ENCODE measurements at regions not wholly inside any gene's neighbourhood (a gene's known extent, or its start where the extent isn't known, plus 50 kb on each side); places are given as distances from the start of the nearest gene placed in this dataset.

- DNase-seq (no peak), ATAC-seq (replicated peaks) (no peak)
- no peaks in the 10 kb centered on the region for H3K27me3 Mint-ChIP-seq
- H3K4me3 Mint-ChIP-seq, result no peak overlapping the region
- no peak overlapping the region for H3K27ac Mint-ChIP-seq
- H3K36me3 Mint-ChIP-seq, result no peaks in the 10 kb centered on the region
- H3K4me1 Mint-ChIP-seq, result no peaks in the 10 kb centered on the region
- peaks cover 0 to 1% of the 10 kb centered on the region in 2 donors for H3K9me3 Mint-ChIP-seq
Measured at GRCh38 chr1:177442584-177442983, 271.8 kb downstream of the BRINP2 start.

GRCh38 chr1:177441281-177441680, 270.5 kb downstream of the BRINP2 start:
- no peak for ATAC-seq (replicated peaks)
- no peak for DNase-seq
- no peaks in the 10 kb centered on the region for H3K27me3 Mint-ChIP-seq
- H3K9me3 Mint-ChIP-seq, result peaks cover 0 to 1% of the 10 kb centered on the region in 2 donors
- no peak overlapping the region for H3K27ac Mint-ChIP-seq
- no peak overlapping the region for H3K4me3 Mint-ChIP-seq
- H3K36me3 Mint-ChIP-seq, result no peaks in the 10 kb centered on the region
- H3K4me1 Mint-ChIP-seq, result no peaks in the 10 kb centered on the region

DNA sequence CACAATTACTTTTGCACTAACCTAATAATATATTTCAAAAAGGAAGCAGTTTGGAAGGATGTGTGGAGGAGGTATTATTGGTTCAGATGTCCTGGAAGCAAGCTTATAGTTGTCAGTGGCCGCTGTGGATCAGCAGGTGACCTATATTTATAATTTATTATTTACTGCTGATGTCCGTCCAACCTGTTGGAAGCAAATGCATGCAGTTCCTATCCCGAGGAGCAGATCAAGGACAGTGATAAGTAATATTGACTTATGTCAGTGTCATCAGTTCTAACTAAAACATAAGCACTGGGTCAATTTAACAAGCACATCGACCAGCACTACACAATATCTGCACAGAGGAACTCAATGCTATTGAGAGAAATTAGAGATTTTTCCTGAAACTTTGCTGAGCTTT, 270.1 kb downstream of the BRINP2 start:
- DNase-seq, result no peak
- H3K27me3 Mint-ChIP-seq, result peaks cover 0 to 4% of the 10 kb centered on the region in 2 donors
- H3K36me3 Mint-ChIP-seq, result no peaks in the 10 kb centered on the region
- no peak for ATAC-seq (replicated peaks)
- H3K4me3 Mint-ChIP-seq, result no peak overlapping the region
- no peak overlapping the region for H3K27ac Mint-ChIP-seq
- H3K9me3 Mint-ChIP-seq, result peaks cover 0 to 5% of the 10 kb centered on the region in 2 donors
- H3K4me1 Mint-ChIP-seq, result no peaks in the 10 kb centered on the region

- ATAC-seq (replicated peaks), result no peak
- peaks cover 0 to 5% of the 10 kb centered on the region in 2 donors for H3K27me3 Mint-ChIP-seq
- H3K9me3 Mint-ChIP-seq, result peaks cover 0 to 6% of the 10 kb centered on the region in 2 donors
- no peaks in the 10 kb centered on the region for H3K36me3 Mint-ChIP-seq
- H3K27ac Mint-ChIP-seq, result no peak overlapping the region
- H3K4me1 Mint-ChIP-seq, result no peaks in the 10 kb centered on the region
- H3K4me3 Mint-ChIP-seq, result no peak overlapping the region
- DNase-seq, result no peak
Measured at GRCh38 chr1:177439301-177439700, 268.5 kb downstream of the BRINP2 start.

DNA sequence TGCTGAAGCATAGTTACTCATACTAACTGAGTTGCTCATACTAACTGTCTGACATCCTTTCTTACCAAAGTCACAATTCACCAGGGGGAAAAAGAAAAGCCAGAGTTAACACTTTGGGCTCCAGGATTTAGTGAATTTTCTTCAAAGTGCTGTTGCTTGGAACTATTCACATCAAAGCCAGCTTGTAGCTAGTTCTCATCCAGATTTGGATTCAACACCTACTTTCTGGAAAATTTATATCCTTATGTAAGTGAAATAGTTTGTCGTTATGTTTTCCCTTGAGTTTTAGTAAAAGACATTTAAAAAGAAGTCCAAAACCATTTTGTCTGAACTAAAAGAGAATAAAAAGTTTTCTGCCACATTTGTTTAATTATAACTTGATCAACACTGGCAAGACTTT, 264.6 kb downstream of the BRINP2 start:
- ATAC-seq (replicated peaks), result no peak
- no peak overlapping the region for H3K4me3 Mint-ChIP-seq
- H3K27me3 Mint-ChIP-seq, result peaks cover 0 to 5% of the 10 kb centered on the region in 2 donors
- no peaks in the 10 kb centered on the region for H3K36me3 Mint-ChIP-seq
- H3K4me1 Mint-ChIP-seq, result no peaks in the 10 kb centered on the region
- DNase-seq, result no peak
- no peak overlapping the region for H3K27ac Mint-ChIP-seq
- H3K9me3 Mint-ChIP-seq, result peaks cover 0 to 5% of the 10 kb centered on the region in 2 donors

DNA sequence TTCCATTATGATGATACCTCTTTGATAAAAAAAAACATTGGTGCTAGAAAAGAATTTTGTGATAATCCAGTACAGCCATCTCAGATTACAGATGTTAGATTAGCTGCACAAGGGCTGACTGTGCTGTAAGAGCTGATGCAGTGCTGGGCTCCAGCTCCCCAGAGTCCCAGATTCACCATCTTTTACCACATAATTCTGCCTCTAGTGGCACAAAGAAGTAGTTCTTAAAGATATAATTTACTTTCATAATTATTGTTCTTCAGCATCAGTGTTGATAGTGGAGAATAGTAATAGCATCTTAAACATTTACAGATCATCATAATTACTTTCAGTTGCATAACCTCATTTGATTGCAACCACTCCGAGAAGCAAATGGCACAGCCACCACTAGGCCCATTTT, 262.1 kb downstream of the BRINP2 start:
- Mint-ChIP-seq H3K4me3 (no peak overlapping the region), H3K9me3 (peaks cover 0 to 5% of the 10 kb centered on the region in 2 donors), H3K27ac (no peak overlapping the region), H3K36me3 (no peaks in the 10 kb centered on the region), H3K4me1 (no peaks in the 10 kb centered on the region), H3K27me3 (peaks cover 0 to 5% of the 10 kb centered on the region in 2 donors)
- peak in 1 of 2 donors; percentile 27 for ATAC-seq (replicated peaks)
- DNase-seq, result no peak

DNA sequence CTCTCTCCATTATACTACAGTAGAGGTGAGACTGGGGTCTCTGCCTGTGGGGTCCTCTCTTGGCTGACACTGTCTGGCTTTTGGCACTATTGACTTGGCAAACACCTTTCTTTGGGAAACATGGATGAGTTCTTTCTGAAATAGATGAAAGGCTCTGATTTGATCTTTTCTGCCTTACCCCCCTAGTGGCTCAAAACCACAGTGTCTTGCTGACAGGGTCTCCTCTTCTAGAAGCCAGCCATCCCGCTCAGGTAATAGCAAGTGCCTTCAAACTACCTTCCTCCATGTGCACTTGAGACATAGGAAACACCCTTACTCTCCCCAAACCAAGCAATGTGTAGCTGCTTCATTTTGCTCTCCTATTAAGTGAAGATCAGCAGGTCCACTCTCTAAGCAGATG, 260.4 kb downstream of the BRINP2 start:
- no peak overlapping the region for H3K4me3 Mint-ChIP-seq
- peaks cover 0 to 3% of the 10 kb centered on the region in 2 donors for H3K27me3 Mint-ChIP-seq
- DNase-seq, result no peak
- ATAC-seq (replicated peaks), result no peak
- no peaks in the 10 kb centered on the region for H3K4me1 Mint-ChIP-seq
- H3K9me3 Mint-ChIP-seq, result peaks cover 0 to 4% of the 10 kb centered on the region in 2 donors
- no peaks in the 10 kb centered on the region for H3K36me3 Mint-ChIP-seq
- H3K27ac Mint-ChIP-seq, result no peak overlapping the region

- DNase-seq (no peak), ATAC-seq (replicated peaks) (no peak)
- peaks cover 0 to 2% of the 10 kb centered on the region in 2 donors for H3K9me3 Mint-ChIP-seq
- no peak overlapping the region for H3K4me3 Mint-ChIP-seq
- H3K27ac Mint-ChIP-seq, result no peak overlapping the region
- H3K4me1 Mint-ChIP-seq, result no peaks in the 10 kb centered on the region
- no peaks in the 10 kb centered on the region for H3K27me3 Mint-ChIP-seq
- H3K36me3 Mint-ChIP-seq, result no peaks in the 10 kb centered on the region
Measured at GRCh38 chr1:177429234-177429633, 258.5 kb downstream of the BRINP2 start.

GRCh38 chr1:177427811-177428210, 257.1 kb downstream of the BRINP2 start:
- Mint-ChIP-seq H3K4me3 (no peak overlapping the region), H3K36me3 (no peaks in the 10 kb centered on the region), H3K27ac (no peak overlapping the region), H3K4me1 (no peaks in the 10 kb centered on the region), H3K27me3 (no peaks in the 10 kb centered on the region), H3K9me3 (peaks cover 0 to 2% of the 10 kb centered on the region in 2 donors)
- ATAC-seq (replicated peaks), result no peak
- DNase-seq, result no peak

DNA sequence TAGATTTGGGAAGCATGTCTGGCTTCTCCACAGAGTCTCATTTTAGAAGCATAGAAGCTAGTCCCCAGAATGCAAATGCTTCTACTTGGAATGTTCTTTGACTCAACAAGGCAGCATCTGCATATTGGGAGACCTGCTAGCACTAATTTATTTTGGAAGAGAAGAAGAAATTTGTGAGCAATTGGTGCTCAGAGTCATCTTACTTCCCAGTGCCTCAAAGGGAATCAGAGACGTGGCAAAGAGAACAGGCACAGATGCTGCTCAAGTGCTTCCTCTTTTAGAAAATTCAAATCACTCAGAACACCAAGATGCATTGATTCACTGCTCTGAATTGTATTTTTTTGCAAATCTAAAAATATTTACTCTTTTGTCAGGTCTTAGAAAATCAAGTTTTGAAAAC, 255.7 kb downstream of the BRINP2 start:
- Mint-ChIP-seq H3K4me1 (no peaks in the 10 kb centered on the region), H3K36me3 (no peaks in the 10 kb centered on the region), H3K4me3 (no peak overlapping the region), H3K27ac (no peak overlapping the region), H3K27me3 (no peaks in the 10 kb centered on the region), H3K9me3 (peaks cover 0 to 2% of the 10 kb centered on the region in 2 donors)
- ATAC-seq (replicated peaks), result no peak
- DNase-seq, result no peak

GRCh38 chr1:177425199-177425598, 254.4 kb downstream of the BRINP2 start:
- ATAC-seq (replicated peaks) (no peak), DNase-seq (no peak)
- H3K36me3 Mint-ChIP-seq, result no peaks in the 10 kb centered on the region
- H3K27me3 Mint-ChIP-seq, result no peaks in the 10 kb centered on the region
- H3K4me3 Mint-ChIP-seq, result no peak overlapping the region
- no peak overlapping the region for H3K27ac Mint-ChIP-seq
- H3K9me3 Mint-ChIP-seq, result peaks cover 0 to 3% of the 10 kb centered on the region in 2 donors
- H3K4me1 Mint-ChIP-seq, result no peaks in the 10 kb centered on the region

- Mint-ChIP-seq H3K9me3 (peaks cover 0 to 3% of the 10 kb centered on the region in 2 donors), H3K4me1 (no peaks in the 10 kb centered on the region), H3K27me3 (no peaks in the 10 kb centered on the region), H3K4me3 (no peak overlapping the region), H3K36me3 (no peaks in the 10 kb centered on the region), H3K27ac (no peak overlapping the region)
- DNase-seq (no peak), ATAC-seq (replicated peaks) (no peak)
Measured at GRCh38 chr1:177424744-177425143, 254.0 kb downstream of the BRINP2 start.

GRCh38 chr1:177423090-177423489, 252.3 kb downstream of the BRINP2 start:
- Mint-ChIP-seq H3K27me3 (no peaks in the 10 kb centered on the region), H3K4me3 (no peak overlapping the region), H3K4me1 (no peaks in the 10 kb centered on the region), H3K9me3 (peaks cover 0 to 3% of the 10 kb centered on the region in 2 donors), H3K27ac (no peak overlapping the region), H3K36me3 (no peaks in the 10 kb centered on the region)
- DNase-seq, result no peak
- no peak for ATAC-seq (replicated peaks)

GRCh38 chr1:177413982-177414596, 243.3 kb downstream of the BRINP2 start:
- no peaks in the 10 kb centered on the region for H3K27me3 Mint-ChIP-seq
- no peaks in the 10 kb centered on the region for H3K36me3 Mint-ChIP-seq
- no peaks in the 10 kb centered on the region for H3K4me1 Mint-ChIP-seq
- ATAC-seq (replicated peaks), result no peak
- H3K4me3 Mint-ChIP-seq, result no peak overlapping the region
- DNase-seq, result no peak
- peaks cover 0 to 3% of the 10 kb centered on the region in 2 donors for H3K9me3 Mint-ChIP-seq
- H3K27ac Mint-ChIP-seq, result no peak overlapping the region

DNA sequence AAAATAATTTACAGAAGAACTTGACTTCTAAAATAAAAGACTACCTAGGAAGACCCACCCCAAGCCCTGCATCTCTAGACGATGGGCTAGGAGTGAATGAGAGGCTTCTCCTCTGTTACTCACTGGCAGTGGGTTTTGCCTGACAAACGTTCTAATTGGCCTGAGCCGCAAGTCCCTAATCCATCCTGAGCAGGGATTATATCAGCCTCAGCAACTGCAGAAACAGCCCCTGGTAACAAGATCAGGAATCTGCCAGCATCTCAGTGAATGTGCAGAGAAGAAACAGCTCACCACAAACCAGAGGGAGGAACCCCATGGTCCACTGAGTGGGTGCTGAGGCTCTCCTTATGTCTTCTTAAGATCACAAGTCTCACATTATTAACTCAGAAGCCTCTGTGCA, 240.6 kb downstream of the BRINP2 start:
- Mint-ChIP-seq H3K4me1 (no peaks in the 10 kb centered on the region), H3K9me3 (peaks cover 6 to 12% of the 10 kb centered on the region in 2 donors), H3K36me3 (no peaks in the 10 kb centered on the region), H3K4me3 (no peak overlapping the region), H3K27me3 (no peaks in the 10 kb centered on the region), H3K27ac (no peak overlapping the region)
- ATAC-seq (replicated peaks) (no peak), DNase-seq (no peak)
